GM12878 (cell line): ENCODE measurements at regions not wholly inside any gene's neighbourhood (a gene's known extent, or its start where the extent isn't known, plus 50 kb on each side); places are given as distances from the start of the nearest gene placed in this dataset.

Source experiments
- FOXM1 ChIP-seq: IDR thresholded peaks from 2 replicates; pipeline ENCODE4 v1.6.1; 2012; ENCODE audit warnings: low read depth, mild to moderate bottlenecking, inconsistent platforms, low read length, moderate library complexity
- GABPA ChIP-seq: IDR thresholded peaks from 2 replicates; pipeline ENCODE4 v1.6.1; 2014; ENCODE audit warnings: antibody characterized with exemption, low read depth, mild to moderate bottlenecking, inconsistent platforms
- MAX ChIP-seq: IDR thresholded peaks from 2 replicates; pipeline ENCODE4 v1.6.1; 2012; ENCODE audit warnings: low read depth, low read length, improper control_type of control experiment
- POLR2A ChIP-seq: IDR thresholded peaks from 2 replicates; pipeline ENCODE4 v1.6.1; 2011; ENCODE audit warnings: low read depth, mild to moderate bottlenecking, low read length
- POLR2AphosphoS5 ChIP-seq: IDR thresholded peaks from 2 replicates; pipeline ENCODE4 v1.6.1; 2011; ENCODE audit warnings: mild to moderate bottlenecking, low read length, inconsistent platforms
- TARDBP ChIP-seq: IDR thresholded peaks from 2 replicates; pipeline ENCODE4 v1.6.1; 2016; ENCODE audit warnings: borderline replicate concordance
- YY1 ChIP-seq: IDR thresholded peaks from 2 replicates; pipeline ENCODE4 v1.6.1; 2011; ENCODE audit warnings: low read depth, mild to moderate bottlenecking, low read length

- TF ChIP-seq TARDBP (no peak), POLR2AphosphoS5 (no peak), MAX (no peak), YY1 (no peak), POLR2A (no peak), GABPA (no peak), FOXM1 (no peak)
These were observed 1134.0 kb downstream of the XPNPEP1 start for GRCh38 chr10:108789336-108789735.
